Activated B cell treated with CpG ODN at 0.5 μM for 24 hours (primary cell): ENCODE measurements at regions not wholly inside any gene's neighbourhood (a gene's known extent, or its start where the extent isn't known, plus 50 kb on each side); places are given as distances from the start of the nearest gene placed in this dataset.

Experiments used
- ATAC-seq: fragments of 200-7000 bp; cut with Tn5 transposase; one replicate; pipeline ENCODE4 v1.10.0; 2021; ENCODE audit warnings: low read depth, mild to moderate bottlenecking, moderate library complexity
- CTCF ChIA-PET: fragments of 350-600 bp; sonication (Branson Sonifier 250); formaldehyde crosslinking; loops from one replicate; lab custom pipeline; 2021; ENCODE audit warnings: antibody characterized with exemption; lab: Charles Lee
- POLR2A ChIA-PET: fragments of 350-600 bp; sonication (Branson Sonifier 250); formaldehyde crosslinking; loops from one replicate; lab custom pipeline; 2021; ENCODE audit warnings: antibody characterized with exemption; lab: Charles Lee
- DNase-seq: peaks from one replicate; pipeline ENCODE4 v3.0.0; 2022
- H3K27ac Mint-ChIP-seq: one replicate; pipeline ENCODE4 v1.8.0; 2020; ENCODE audit warnings: mixed read lengths
- H3K27me3 Mint-ChIP-seq: one replicate; pipeline ENCODE4 v1.8.0; 2021; ENCODE audit warnings: mixed read lengths
- H3K36me3 Mint-ChIP-seq: one replicate; pipeline ENCODE4 v1.8.0; 2021; ENCODE audit warnings: low read depth, mixed read lengths
- H3K4me1 Mint-ChIP-seq: one replicate; pipeline ENCODE4 v1.8.0; 2021; ENCODE audit warnings: mixed read lengths
- H3K4me3 Mint-ChIP-seq: one replicate; pipeline ENCODE4 v1.8.0; 2020; ENCODE audit warnings: mild to moderate bottlenecking, mixed read lengths
- H3K9me3 Mint-ChIP-seq: one replicate; pipeline ENCODE4 v1.8.0; 2020; ENCODE audit warnings: mixed read lengths
- intact Hi-C: fragments of 100-400 bp; cut with micrococcal nuclease; formaldehyde crosslinking; loops from one replicate; pipeline ENCODE4 v1.15.1; 2024
- TF ChIP-seq, protein P1 (sequence below): fragments of 200-600 bp; IDR thresholded peaks from one replicate; pipeline ENCODE4 v1.8.0; 2022; ENCODE audit warnings: antibody characterized with exemption, mild to moderate bottlenecking

DNA sequence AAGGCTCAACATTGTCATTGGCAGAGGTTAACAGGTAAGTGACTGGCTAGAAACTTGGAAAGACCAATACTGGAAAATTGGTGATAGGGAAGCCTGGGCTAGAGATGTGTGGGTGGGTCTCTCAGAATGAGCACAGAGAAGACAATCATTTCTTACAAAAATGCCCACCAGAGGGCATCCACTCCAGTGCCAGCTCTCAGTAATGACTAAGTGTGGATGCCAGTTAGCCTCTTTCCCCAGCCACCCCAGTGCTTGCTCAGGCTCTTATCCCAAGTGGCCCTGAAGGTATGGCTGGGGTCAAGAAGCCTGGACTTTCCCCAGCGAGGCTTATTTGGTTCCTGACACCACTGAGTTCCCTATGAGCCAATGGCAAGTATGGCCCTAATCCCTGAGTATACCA lies 115.9 kb upstream of the ST8SIA2 start:
- H3K4me1 Mint-ChIP-seq, result no peaks in the 10 kb centered on the region
- POLR2A ChIA-PET, result no interaction called here
- TF ChIP-seq, protein P1, sequence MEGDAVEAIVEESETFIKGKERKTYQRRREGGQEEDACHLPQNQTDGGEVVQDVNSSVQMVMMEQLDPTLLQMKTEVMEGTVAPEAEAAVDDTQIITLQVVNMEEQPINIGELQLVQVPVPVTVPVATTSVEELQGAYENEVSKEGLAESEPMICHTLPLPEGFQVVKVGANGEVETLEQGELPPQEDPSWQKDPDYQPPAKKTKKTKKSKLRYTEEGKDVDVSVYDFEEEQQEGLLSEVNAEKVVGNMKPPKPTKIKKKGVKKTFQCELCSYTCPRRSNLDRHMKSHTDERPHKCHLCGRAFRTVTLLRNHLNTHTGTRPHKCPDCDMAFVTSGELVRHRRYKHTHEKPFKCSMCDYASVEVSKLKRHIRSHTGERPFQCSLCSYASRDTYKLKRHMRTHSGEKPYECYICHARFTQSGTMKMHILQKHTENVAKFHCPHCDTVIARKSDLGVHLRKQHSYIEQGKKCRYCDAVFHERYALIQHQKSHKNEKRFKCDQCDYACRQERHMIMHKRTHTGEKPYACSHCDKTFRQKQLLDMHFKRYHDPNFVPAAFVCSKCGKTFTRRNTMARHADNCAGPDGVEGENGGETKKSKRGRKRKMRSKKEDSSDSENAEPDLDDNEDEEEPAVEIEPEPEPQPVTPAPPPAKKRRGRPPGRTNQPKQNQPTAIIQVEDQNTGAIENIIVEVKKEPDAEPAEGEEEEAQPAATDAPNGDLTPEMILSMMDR, result no peak
- intact Hi-C loops, result loop anchor here (5.0 kb wide), 1 partner anchor 435 kb away; no protein-coding TSS in a partner anchor
- no peak overlapping the region for H3K4me3 Mint-ChIP-seq
- no peaks in the 10 kb centered on the region for H3K9me3 Mint-ChIP-seq
- H3K36me3 Mint-ChIP-seq, result no peaks in the 10 kb centered on the region
- CTCF ChIA-PET, result no interaction called here
- DNase-seq (no peak), ATAC-seq (no peak)
- H3K27me3 Mint-ChIP-seq, result no peaks in the 10 kb centered on the region
- no peak overlapping the region for H3K27ac Mint-ChIP-seq

DNA sequence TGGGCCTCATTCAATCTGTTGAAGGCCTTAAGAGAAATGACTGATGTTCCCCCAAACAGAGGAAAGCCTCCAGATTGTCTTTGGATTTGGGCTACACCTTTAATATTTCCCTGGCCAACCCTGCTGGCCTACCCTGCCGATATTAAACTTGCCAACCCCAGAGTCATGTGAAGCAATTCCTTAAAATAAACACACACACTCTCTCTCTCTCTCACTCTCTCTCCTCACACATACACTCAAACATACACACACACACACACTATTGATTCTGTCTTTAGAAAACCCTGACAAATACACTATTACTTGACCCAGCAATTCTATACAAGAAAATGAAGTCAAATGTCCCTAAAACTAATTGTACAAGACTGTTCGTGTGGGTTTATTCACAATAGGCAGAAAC lies 109.9 kb upstream of the ST8SIA2 start:
- no peak for ATAC-seq
- Mint-ChIP-seq H3K4me1 (no peaks in the 10 kb centered on the region), H3K27me3 (no peaks in the 10 kb centered on the region), H3K36me3 (no peaks in the 10 kb centered on the region), H3K9me3 (no peaks in the 10 kb centered on the region), H3K27ac (no peak overlapping the region), H3K4me3 (no peak overlapping the region)
- no peak for DNase-seq
- intact Hi-C loops, result no loop called here
- CTCF ChIA-PET, result no interaction called here
- TF ChIP-seq, protein P1, result no peak
- POLR2A ChIA-PET, result no interaction called here

DNA sequence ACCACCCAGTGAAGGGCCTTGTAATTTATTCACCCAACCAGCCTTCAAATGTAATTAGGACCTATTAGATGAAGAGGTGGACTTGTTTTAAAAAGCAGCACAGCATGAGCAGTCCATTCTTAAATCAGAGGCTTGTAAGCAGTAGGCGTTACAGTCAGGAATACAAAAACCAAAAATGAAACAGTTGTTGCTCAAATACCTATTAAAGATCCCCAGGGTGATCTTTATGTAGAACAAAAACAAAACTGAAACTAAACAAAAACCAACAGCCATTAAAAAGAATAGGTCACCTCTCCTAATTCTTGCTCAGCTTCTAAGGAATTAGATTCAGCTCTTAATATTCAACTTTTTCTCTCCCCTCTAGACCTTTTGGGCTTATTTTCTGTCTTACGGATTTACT lies 104.9 kb upstream of the ST8SIA2 start:
- no peak for DNase-seq
- no peaks in the 10 kb centered on the region for H3K27me3 Mint-ChIP-seq
- H3K27ac Mint-ChIP-seq, result no peak overlapping the region
- no peak for ATAC-seq
- no peaks in the 10 kb centered on the region for H3K9me3 Mint-ChIP-seq
- no peak overlapping the region for H3K4me3 Mint-ChIP-seq
- CTCF ChIA-PET, result no interaction called here
- intact Hi-C loops, result no loop called here
- H3K36me3 Mint-ChIP-seq, result no peaks in the 10 kb centered on the region
- TF ChIP-seq, protein P1, result no peak
- POLR2A ChIA-PET, result no interaction called here
- H3K4me1 Mint-ChIP-seq, result no peaks in the 10 kb centered on the region

DNA sequence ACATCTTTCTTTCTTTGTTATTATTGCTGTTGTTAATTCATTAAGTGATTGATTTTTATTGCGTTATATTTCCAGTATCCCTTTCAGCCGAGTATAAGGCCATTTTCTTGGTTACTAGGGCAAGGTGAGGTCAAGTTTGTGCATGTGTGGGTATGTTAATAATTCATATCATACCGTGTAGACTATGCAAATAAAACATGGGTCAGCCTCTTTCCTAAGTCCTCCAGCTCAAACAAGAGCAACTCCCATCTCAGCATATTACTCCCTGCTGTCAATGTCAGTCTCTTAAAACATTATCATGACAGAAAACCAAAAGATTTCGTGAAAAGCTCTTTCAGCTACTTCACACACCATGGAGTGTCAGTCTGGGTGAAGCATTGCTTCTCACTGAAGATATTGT lies 103.9 kb upstream of the ST8SIA2 start:
- H3K4me3 Mint-ChIP-seq, result no peak overlapping the region
- no peak overlapping the region for H3K27ac Mint-ChIP-seq
- CTCF ChIA-PET, result no interaction called here
- H3K36me3 Mint-ChIP-seq, result no peaks in the 10 kb centered on the region
- no peaks in the 10 kb centered on the region for H3K27me3 Mint-ChIP-seq
- DNase-seq (no peak), ATAC-seq (no peak)
- intact Hi-C loops, result no loop called here
- H3K4me1 Mint-ChIP-seq, result no peaks in the 10 kb centered on the region
- POLR2A ChIA-PET, result no interaction called here
- TF ChIP-seq, protein P1, result no peak
- H3K9me3 Mint-ChIP-seq, result no peaks in the 10 kb centered on the region

DNA sequence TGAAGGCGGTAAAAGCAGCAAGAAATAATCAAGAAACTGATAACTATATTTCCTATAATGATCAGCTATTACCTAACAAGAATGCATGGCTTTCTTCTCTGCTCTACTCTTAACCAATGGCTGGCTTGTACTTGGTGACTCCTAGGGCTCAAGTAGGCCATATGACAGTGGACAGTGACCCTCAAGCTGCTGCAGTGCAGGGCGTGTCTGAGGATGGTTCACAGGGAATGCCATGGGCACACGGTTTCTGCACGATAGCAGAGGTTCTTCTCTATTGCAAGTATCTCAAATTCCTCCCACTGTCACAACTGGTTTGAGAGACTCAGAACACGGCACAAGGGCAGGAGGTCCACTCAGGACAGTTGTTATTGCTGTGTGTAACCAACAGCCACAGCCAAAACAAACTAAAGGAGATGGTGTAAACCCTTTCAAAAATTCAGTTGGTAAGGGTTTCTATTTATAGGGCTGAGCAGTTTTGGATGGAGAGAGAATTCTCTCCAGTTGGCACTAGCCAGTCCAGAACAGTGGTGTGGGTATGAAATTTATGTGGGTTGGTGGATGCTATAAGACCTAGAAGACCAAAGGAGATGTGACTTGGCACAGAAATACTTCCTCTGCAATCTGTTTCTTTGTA lies 103.2 kb upstream of the ST8SIA2 start:
- intact Hi-C loops, result no loop called here
- H3K36me3 Mint-ChIP-seq, result no peaks in the 10 kb centered on the region
- ATAC-seq, result no peak
- no peak overlapping the region for H3K27ac Mint-ChIP-seq
- POLR2A ChIA-PET, result no interaction called here
- TF ChIP-seq, protein P1, result no peak
- H3K4me1 Mint-ChIP-seq, result no peaks in the 10 kb centered on the region
- no peaks in the 10 kb centered on the region for H3K9me3 Mint-ChIP-seq
- no peak for DNase-seq
- no peaks in the 10 kb centered on the region for H3K27me3 Mint-ChIP-seq
- CTCF ChIA-PET, result no interaction called here
- H3K4me3 Mint-ChIP-seq, result no peak overlapping the region
